Endothelial cell of umbilical vein (primary cell): ENCODE measurements at regions not wholly inside any gene's neighbourhood (a gene's known extent, or its start where the extent isn't known, plus 50 kb on each side); places are given as distances from the start of the nearest gene placed in this dataset.

Experiments used
- BruUV-seq: library from RNA; stranded (reverse); fragments of 400-500 nt; replicated peaks from 2 replicates; lab custom pipeline; 2021; lab: Mats Ljungman, UMichigan
- CTCF ChIA-PET: fragments of 300-600, 350-600 bp; sonication (Branson Sonifier 250); formaldehyde crosslinking; loops from one replicate; lab custom pipeline; 2021; ENCODE audit warnings: antibody characterized with exemption, inconsistent platforms; lab: Charles Lee
- POLR2A ChIA-PET: fragments of 300-600, 350-600 bp; sonication (Branson Sonifier 250); formaldehyde crosslinking; loops from one replicate; lab custom pipeline; 2021; ENCODE audit warnings: antibody characterized with exemption, inconsistent platforms; lab: Charles Lee
- DNase-seq: peaks from one replicate; pipeline ENCODE4 v3.0.0-alpha.2; 2011; ENCODE audit warnings: low read depth, low spot score
- FAIRE-seq: peaks from 2 replicates; lab custom pipeline; 2011; peaks lifted over from hg19 to GRCh38; lab: Jason Lieb, UNC
- H2AFZ ChIP-seq: 2 replicates; pipeline ENCODE4 v1.6.0; 2012; ENCODE audit warnings: low read depth, low read length, control low read depth, inconsistent platforms
- H3K27ac ChIP-seq: 2 replicates; pipeline ENCODE4 v1.5.1; 2011; ENCODE audit warnings: low read depth, mild to moderate bottlenecking, control low read depth, low read length, moderate library complexity; ENCODE audit not compliant: insufficient read depth
- H3K27me3 ChIP-seq, 2 experiments: 2 replicates each; pipeline versions ENCODE4 v1.6.0 to v1.6.1; 2011; ENCODE audit warnings: low read length in 2 of 2, mixed read lengths in 1 of 2; ENCODE audit not compliant: control insufficient read depth in 2 of 2, insufficient read depth in 2 of 2
- H3K36me3 ChIP-seq, 2 experiments: 2 replicates in 1 of 2; 3 replicates in 1 of 2; pipeline ENCODE4 v1.5.1; 2011; ENCODE audit warnings: low read length in 2 of 2, mild to moderate bottlenecking in 1 of 2, moderate library complexity in 1 of 2; ENCODE audit not compliant: control insufficient read depth in 2 of 2, insufficient read depth in 2 of 2; ENCODE audit errors: extremely low read depth in 1 of 2
- H3K4me1 ChIP-seq: 3 replicates; pipeline ENCODE4 v1.5.1; 2011; ENCODE audit warnings: mild to moderate bottlenecking, low read length; ENCODE audit not compliant: control insufficient read depth, insufficient read depth; ENCODE audit errors: extremely low read depth
- H3K4me2 ChIP-seq: 2 replicates; pipeline ENCODE4 v1.6.1; 2011; ENCODE audit warnings: low read length, control low read depth, mixed read lengths; ENCODE audit not compliant: insufficient read depth
- H3K4me3 ChIP-seq, 3 experiments: fragments of 200-600 bp in 1 of 3; sonication (generic), shearing (Covaris generic) in 1 of 3; replicated peaks in 1 of 3; 2 replicates each; pipeline ENCODE4 v1.5.1; 2011 to 2016; ENCODE audit warnings: control low read depth in 3 of 3, low read length in 3 of 3, mild to moderate bottlenecking in 2 of 3, inconsistent platforms in 1 of 3, low read depth in 1 of 3, moderate library complexity in 1 of 3; ENCODE audit not compliant: insufficient read depth in 1 of 3
- H3K79me2 ChIP-seq: 2 replicates; pipeline ENCODE4 v1.6.0; 2012; ENCODE audit warnings: low read length, inconsistent platforms; ENCODE audit not compliant: control insufficient read depth, insufficient read depth
- H3K9ac ChIP-seq: replicated peaks from 2 replicates; pipeline ENCODE3; 2011; ENCODE audit warnings: low read length, control low read depth; ENCODE audit not compliant: insufficient read depth; ENCODE audit errors: extremely low read depth
- H3K9me1 ChIP-seq: replicated peaks from 3 replicates; pipeline ENCODE4 v1.6.0; 2011; ENCODE audit warnings: mild to moderate bottlenecking, low read length; ENCODE audit not compliant: control insufficient read depth, insufficient read depth; ENCODE audit errors: extremely low read depth
- H3K9me3 ChIP-seq: replicated peaks from 2 replicates; pipeline ENCODE4 v1.5.1; 2012; ENCODE audit warnings: low read length, inconsistent platforms; ENCODE audit not compliant: control insufficient read depth, insufficient read depth
- H4K20me1 ChIP-seq: replicated peaks from 2 replicates; pipeline ENCODE3; 2011; ENCODE audit warnings: mild to moderate bottlenecking, low read length; ENCODE audit not compliant: control insufficient read depth, insufficient read depth; ENCODE audit errors: extremely low read depth
- EZH2 ChIP-seq: IDR thresholded peaks from 2 replicates; pipeline ENCODE4 v1.6.1; 2012; ENCODE audit warnings: borderline replicate concordance, low read depth, mild to moderate bottlenecking, moderate library complexity, low read length, inconsistent platforms; ENCODE audit not compliant: severe bottlenecking
- FOS ChIP-seq: IDR thresholded peaks from 2 replicates; pipeline ENCODE4 v1.6.1; 2011; ENCODE audit warnings: mild to moderate bottlenecking, low read length, moderate library complexity, borderline replicate concordance; ENCODE audit not compliant: insufficient read depth
- GATA2 ChIP-seq: IDR thresholded peaks from 2 replicates; pipeline ENCODE4 v1.7.0; 2011; ENCODE audit warnings: low read depth, mild to moderate bottlenecking, moderate library complexity, mixed read lengths, low read length; ENCODE audit not compliant: insufficient read length, insufficient read depth
- JUN ChIP-seq: IDR thresholded peaks from 2 replicates; pipeline ENCODE4 v1.6.1; 2011; ENCODE audit warnings: borderline replicate concordance, low read depth; ENCODE audit not compliant: insufficient read length, insufficient read depth
- MYC ChIP-seq: IDR thresholded peaks from one replicate; pipeline ENCODE4 v1.6.1; 2011; ENCODE audit warnings: mild to moderate bottlenecking, low read depth, low read length
- POLR2A ChIP-seq: IDR thresholded peaks from 2 replicates; pipeline ENCODE4 v1.6.1; 2012; ENCODE audit warnings: low read depth, mild to moderate bottlenecking, control low read depth, low read length
- POLR2AphosphoS5 ChIP-seq: IDR thresholded peaks from 2 replicates; pipeline ENCODE4 v1.6.1; 2012; ENCODE audit warnings: low read depth, mild to moderate bottlenecking, control low read depth, low read length, moderate library complexity; ENCODE audit not compliant: insufficient read depth
- dilution Hi-C: fragments of 300-500 bp; cut with MboI; formaldehyde crosslinking; loops from one replicate; pipeline ENCODE4 v1.15.0; 2019; ENCODE audit warnings: low sequenced_read_pairs; ENCODE audit not compliant: extremely low pct_ligation_motif_present
- intact Hi-C: fragments of 100-400 bp; cut with micrococcal nuclease; formaldehyde crosslinking; loops from one replicate; pipeline ENCODE4 v1.10.0; 2022
- TF ChIP-seq, protein P1 (sequence below): IDR thresholded peaks from 2 replicates; pipeline ENCODE4 v1.6.1; 2011; ENCODE audit not compliant: insufficient read depth, insufficient read length
- TF ChIP-seq, protein P2 (sequence below), 2 donors: IDR thresholded peaks; 1 replicate in 1 of 2; 2 replicates in 1 of 2; pipeline ENCODE4 v1.5.1; 2011; ENCODE audit warnings: low read length in 2 of 2, mild to moderate bottlenecking in 2 of 2, moderate library complexity in 2 of 2, control low read depth in 1 of 2, inconsistent platforms in 1 of 2, low read depth in 1 of 2; ENCODE audit not compliant: insufficient read depth in 1 of 2; ENCODE audit errors: extremely low read depth in 1 of 2

DNA sequence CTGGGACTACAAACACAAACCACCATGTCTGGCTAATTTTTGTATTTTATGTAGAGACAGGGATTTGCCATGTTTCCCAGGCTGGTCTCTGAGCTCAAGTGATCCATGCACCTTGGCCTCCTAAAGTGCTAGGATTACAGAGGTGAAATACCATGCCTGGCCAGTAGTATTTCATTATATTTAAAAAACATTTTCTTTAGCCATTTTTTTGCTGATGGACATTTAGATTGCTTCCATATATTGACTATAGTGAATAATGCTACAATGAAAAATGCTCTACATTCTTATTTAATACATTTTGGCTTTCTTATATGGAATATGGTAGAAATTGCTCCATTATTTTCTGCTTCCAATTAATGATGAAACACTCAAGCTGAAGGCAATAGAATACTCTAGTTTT is 1439.7 kb downstream of the FSTL5 start:
- FAIRE-seq (no peak), DNase-seq (no peak)
- no peak overlapping the region for H3K4me2 ChIP-seq
- no peak overlapping the region for H3K9ac ChIP-seq
- intact Hi-C loops, result no loop called here
- ChIA-PET CTCF (no interaction called here), POLR2A (no interaction called here)
- TF ChIP-seq EZH2 (no peak), MYC (no peak), FOS (no peak), GATA2 (no peak), JUN (no peak), POLR2A (no peak), POLR2AphosphoS5 (no peak)
- TF ChIP-seq, protein P1, sequence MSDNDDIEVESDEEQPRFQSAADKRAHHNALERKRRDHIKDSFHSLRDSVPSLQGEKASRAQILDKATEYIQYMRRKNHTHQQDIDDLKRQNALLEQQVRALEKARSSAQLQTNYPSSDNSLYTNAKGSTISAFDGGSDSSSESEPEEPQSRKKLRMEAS, result no peak
- TF ChIP-seq, protein P2, sequence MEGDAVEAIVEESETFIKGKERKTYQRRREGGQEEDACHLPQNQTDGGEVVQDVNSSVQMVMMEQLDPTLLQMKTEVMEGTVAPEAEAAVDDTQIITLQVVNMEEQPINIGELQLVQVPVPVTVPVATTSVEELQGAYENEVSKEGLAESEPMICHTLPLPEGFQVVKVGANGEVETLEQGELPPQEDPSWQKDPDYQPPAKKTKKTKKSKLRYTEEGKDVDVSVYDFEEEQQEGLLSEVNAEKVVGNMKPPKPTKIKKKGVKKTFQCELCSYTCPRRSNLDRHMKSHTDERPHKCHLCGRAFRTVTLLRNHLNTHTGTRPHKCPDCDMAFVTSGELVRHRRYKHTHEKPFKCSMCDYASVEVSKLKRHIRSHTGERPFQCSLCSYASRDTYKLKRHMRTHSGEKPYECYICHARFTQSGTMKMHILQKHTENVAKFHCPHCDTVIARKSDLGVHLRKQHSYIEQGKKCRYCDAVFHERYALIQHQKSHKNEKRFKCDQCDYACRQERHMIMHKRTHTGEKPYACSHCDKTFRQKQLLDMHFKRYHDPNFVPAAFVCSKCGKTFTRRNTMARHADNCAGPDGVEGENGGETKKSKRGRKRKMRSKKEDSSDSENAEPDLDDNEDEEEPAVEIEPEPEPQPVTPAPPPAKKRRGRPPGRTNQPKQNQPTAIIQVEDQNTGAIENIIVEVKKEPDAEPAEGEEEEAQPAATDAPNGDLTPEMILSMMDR (IDR thresholded peaks at IDR 0.05; ENCODE audit: extremely low read depth in 1 of 2, insufficient read depth in 1 of 2, low read depth in 1 of 2, low read length in 2 of 2), result no peak
- no peak overlapping the region for H3K27ac ChIP-seq
- H4K20me1 ChIP-seq, result no peaks in the 10 kb centered on the region
- dilution Hi-C loops, result no loop called here
- no TSS peak for BruUV-seq
- H3K36me3 ChIP-seq, result no peaks in the 10 kb centered on the region
- no peaks in the 10 kb centered on the region for H3K4me1 ChIP-seq
- H3K9me1 ChIP-seq, result no peaks in the 10 kb centered on the region
- H3K27me3 ChIP-seq, result no peaks in the 10 kb centered on the region
- H3K4me3 ChIP-seq, result no peak overlapping the region
- H3K9me3 ChIP-seq, result no peaks in the 10 kb centered on the region
- no peak overlapping the region for H2AFZ ChIP-seq
- no peaks in the 10 kb centered on the region for H3K79me2 ChIP-seq
